ENCODE measurements at regions not wholly inside any gene's neighbourhood (a gene's known extent, or its start where the extent isn't known, plus 50 kb on each side); places are given as distances from the start of the nearest gene placed in this dataset.

GRCh38 chr13:107331359-107331758, 763.4 kb upstream of the ARGLU1 start:
- intact Hi-C loops (cut with micrococcal nuclease), result no loop called here
- H3K9me3 ChIP-seq (replicated peaks), result no peaks in the 10 kb centered on the region
- no peak for TF ChIP-seq CTCF (IDR thresholded peaks at IDR 0.05; ENCODE audit: borderline replicate concordance)

GRCh38 chr13:107330484-107330883, 762.5 kb upstream of the ARGLU1 start:
- Histone ChIP-seq H3K27ac (replicated peaks) (no peak overlapping the region), H3K27me3 (ENCODE audit: low read depth) (no peaks in the 10 kb centered on the region), H3K9me3 (replicated peaks) (no peaks in the 10 kb centered on the region), H3K36me3 (no peaks in the 10 kb centered on the region), H3K4me1 (no peaks in the 10 kb centered on the region), H3K4me3 (no peak overlapping the region)
- intact Hi-C loops (cut with micrococcal nuclease), result no loop called here
- TF ChIP-seq CTCF (IDR thresholded peaks at IDR 0.05; ENCODE audit: borderline replicate concordance), result no peak
- DNase-seq, result no peak

More at GRCh38 chr13:107331359-107331758, 763.4 kb upstream of the ARGLU1 start:
- H3K4me3 ChIP-seq, result no peak overlapping the region
- H3K27ac ChIP-seq (replicated peaks), result no peak overlapping the region
- H3K36me3 ChIP-seq, result no peaks in the 10 kb centered on the region
- H3K27me3 ChIP-seq (ENCODE audit: low read depth), result no peaks in the 10 kb centered on the region
- no peaks in the 10 kb centered on the region for H3K4me1 ChIP-seq
- no peak for DNase-seq

GRCh38 chr13:107329991-107330390, 762.1 kb upstream of the ARGLU1 start:
- Histone ChIP-seq H3K9me3 (replicated peaks) (no peaks in the 10 kb centered on the region), H3K27me3 (ENCODE audit: low read depth) (no peaks in the 10 kb centered on the region), H3K27ac (replicated peaks) (no peak overlapping the region), H3K4me1 (no peaks in the 10 kb centered on the region), H3K36me3 (no peaks in the 10 kb centered on the region), H3K4me3 (no peak overlapping the region)
- no peak for TF ChIP-seq CTCF (IDR thresholded peaks at IDR 0.05; ENCODE audit: borderline replicate concordance)
- intact Hi-C loops (cut with micrococcal nuclease), result no loop called here
- DNase-seq, result no peak

- no peak overlapping the region for H3K27ac ChIP-seq (replicated peaks)
- no peaks in the 10 kb centered on the region for H3K36me3 ChIP-seq
- no peaks in the 10 kb centered on the region for H3K27me3 ChIP-seq (ENCODE audit: low read depth)
- H3K4me1 ChIP-seq, result no peaks in the 10 kb centered on the region
- no peak for TF ChIP-seq CTCF (IDR thresholded peaks at IDR 0.05; ENCODE audit: borderline replicate concordance)
- DNase-seq, result no peak
- H3K9me3 ChIP-seq (replicated peaks), result no peaks in the 10 kb centered on the region
- no peak overlapping the region for H3K4me3 ChIP-seq
- intact Hi-C loops (cut with micrococcal nuclease), result no loop called here
Observed at GRCh38 chr13:107324416-107325204, 756.7 kb upstream of the ARGLU1 start.

- H3K36me3 ChIP-seq, result no peaks in the 10 kb centered on the region
- no peak for DNase-seq
- intact Hi-C loops (cut with micrococcal nuclease), result no loop called here
- H3K27me3 ChIP-seq (ENCODE audit: low read depth), result no peaks in the 10 kb centered on the region
- no peak overlapping the region for H3K27ac ChIP-seq (replicated peaks)
- no peak overlapping the region for H3K4me3 ChIP-seq
- H3K4me1 ChIP-seq, result no peaks in the 10 kb centered on the region
- H3K9me3 ChIP-seq (replicated peaks), result no peaks in the 10 kb centered on the region
- no peak for TF ChIP-seq CTCF (IDR thresholded peaks at IDR 0.05; ENCODE audit: borderline replicate concordance)
Observed at GRCh38 chr13:107322228-107322627, 754.3 kb upstream of the ARGLU1 start.

All from left ventricle myocardium inferior (tissue), 1 donor.